ENCODE measurements at regions not wholly inside any gene's neighbourhood (a gene's known extent, or its start where the extent isn't known, plus 50 kb on each side); places are given as distances from the start of the nearest gene placed in this dataset.
A peak's percentile ranks its signal among the peaks of the same experiment; 100 is the strongest.
"Not testable (repeated sequence)": the region's sequence is repeated elsewhere in the genome, so short reads cannot be mapped to it uniquely, and the experiment has no call there.

DNA sequence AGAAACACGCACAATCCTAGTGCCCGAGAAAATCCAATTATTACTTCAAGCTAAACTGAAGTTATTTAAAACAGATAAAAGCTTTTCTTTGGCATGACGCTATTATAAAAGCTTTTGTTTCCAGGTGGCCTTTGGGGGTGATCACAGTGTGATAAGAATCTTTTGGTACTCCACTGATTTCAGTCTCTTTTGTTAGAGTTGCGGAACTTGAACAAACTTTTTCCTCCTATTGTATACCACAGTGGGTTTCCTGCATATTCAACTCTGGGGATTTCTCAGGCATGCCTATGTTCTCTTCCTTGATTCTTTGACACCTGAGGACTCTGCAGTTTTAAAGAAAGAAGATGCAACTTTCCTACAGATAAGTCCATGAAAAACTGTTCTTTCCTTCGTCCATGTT, 99.7 kb upstream of the PITRM1 start:
- no peak for DNase-seq (ENCODE audit: low read depth in 3 of 3)

DNA sequence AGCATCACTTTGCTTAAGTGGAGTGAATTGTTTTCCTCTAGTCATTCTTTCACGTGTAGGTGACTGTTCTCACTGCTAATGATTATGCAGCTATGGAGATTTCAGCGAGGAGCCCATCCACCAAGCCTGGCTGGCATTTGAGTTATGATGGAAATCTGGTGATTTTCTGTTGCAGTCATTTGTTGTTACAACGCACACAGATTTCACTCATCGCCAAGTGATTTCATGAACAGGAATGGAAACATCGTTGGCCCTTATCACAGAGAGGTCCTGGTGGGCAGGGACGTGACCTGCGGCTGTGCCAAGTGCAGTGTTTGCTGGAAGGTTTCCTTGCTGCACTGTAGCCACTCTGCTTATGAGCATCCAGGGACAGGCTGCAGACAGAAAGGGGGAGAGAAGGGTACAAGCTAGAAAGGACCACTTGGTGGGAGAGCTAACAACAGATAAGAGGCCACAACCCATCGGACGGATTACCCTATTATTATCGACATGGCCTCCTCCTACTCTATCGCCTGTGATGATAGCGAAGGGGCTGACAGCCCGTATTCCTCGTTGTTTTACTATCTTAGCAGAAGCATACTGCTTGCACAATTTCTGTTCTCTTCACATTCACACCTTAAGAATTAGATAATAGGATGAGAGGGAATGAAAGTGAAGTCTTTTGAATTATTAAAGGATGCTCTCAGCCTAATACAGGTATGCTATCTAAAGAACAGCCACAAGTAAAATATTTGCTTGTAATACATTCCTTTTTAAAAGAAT, 99.0 kb upstream of the PITRM1 start:
- DNase-seq (ENCODE audit: low read depth in 3 of 3), result no peak

DNA sequence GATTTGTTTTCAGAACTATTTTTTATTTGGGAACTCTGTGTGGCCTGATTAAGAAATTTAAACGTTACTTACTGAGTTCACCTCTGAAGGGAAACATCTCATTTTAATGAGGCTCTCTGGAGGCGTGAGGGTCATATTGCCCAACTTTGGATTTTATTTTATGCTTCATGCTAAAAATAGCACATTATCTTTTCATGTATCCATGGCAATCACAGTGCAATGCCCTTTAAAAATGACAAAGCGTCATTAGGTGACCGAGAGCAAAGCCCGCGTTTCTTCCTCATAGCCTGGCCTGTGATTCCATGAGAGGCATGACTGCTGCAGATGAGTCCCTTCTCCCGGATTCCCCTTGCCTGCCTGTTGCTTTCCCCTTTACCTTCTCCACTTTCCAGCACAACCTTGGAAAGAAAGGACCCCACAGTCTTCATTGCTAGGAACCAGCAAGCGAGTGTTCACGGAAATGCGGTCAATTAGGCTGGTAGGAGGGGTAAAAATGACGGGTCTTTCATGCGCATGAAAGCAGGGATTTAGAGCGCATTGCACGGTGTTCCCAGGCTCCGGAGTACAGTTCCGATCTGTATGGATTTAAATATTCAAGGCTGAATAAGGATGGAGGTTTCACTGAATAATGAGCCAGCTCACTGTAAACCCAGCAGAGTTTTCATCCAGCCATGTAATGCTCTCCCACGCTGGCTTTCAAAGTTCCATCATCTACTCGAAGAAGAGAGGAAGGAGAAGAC, 98.2 kb upstream of the PITRM1 start:
- DNase-seq (ENCODE audit: low read depth in 3 of 3), result no peak

DNA sequence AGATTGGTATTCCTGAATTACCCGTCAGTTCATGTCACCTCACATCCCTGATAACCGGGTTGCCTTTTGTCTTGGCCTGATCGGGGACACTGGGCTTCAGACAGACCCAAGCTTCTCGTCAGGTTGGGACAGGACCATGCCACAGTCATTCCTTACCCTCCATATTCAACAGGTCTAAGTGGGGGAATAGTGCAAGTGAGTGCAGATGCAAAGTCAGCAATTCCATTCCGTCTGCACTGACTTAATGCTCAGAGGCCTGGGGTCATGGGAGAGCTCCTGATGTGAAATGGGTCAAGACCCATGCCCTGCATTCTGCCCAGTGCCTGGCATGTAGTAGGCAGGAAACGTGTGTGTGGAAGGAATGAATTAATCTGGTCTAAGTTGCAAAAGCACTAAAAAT, 95.4 kb upstream of the PITRM1 start:
- DNase-seq (ENCODE audit: low read depth in 3 of 3), result no peak

DNA sequence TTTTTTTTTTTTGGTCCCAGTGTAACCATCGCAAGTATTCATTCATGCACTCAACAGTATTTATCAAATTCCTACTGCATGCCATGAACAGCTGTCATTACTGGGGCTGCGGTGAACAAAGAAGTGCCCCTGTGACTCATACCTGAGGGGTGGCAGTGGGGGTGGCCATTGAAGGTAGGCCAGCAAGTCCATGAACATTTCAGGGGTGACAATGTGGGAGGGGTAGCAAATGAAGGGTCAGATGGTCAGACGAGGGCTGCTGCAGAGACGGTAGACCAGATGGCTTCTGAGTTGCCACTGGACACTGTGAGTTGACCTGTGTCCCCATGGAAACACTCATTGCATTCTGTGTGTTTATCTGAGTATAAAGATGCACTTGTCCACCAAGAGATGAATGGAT, 92.5 kb upstream of the PITRM1 start:
- DNase-seq (ENCODE audit: low read depth in 3 of 3), result no peak

DNA sequence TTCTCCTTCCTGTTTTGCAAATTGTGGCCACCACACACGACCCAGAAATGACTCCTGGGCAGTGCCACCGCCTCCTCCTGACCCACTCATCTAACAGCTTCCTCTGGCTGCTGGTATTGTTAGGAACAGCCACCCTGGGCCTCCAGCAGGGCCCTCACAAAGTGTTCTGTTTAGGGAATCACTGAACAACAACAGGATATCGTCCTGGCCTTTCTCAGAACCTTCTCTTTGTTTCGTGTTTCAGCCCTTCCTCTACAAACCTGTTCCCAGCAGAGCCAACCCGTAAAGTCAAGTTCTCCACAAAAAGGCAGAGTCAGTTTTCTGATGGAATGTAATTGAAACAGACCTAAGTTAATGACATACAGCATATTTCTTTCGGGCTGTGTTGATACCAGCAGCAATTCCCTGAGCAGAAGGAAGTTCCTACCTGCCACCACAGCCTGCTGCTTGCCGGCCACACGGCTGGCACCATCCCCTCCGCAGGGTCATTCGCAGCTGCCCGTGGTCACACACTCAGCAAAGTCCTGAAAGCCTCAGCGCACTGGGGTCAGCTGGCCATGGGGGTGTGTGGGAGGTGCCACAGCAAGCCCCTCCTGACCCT, 91.7 kb upstream of the PITRM1 start:
- no peak for DNase-seq (ENCODE audit: low read depth in 3 of 3)

DNA sequence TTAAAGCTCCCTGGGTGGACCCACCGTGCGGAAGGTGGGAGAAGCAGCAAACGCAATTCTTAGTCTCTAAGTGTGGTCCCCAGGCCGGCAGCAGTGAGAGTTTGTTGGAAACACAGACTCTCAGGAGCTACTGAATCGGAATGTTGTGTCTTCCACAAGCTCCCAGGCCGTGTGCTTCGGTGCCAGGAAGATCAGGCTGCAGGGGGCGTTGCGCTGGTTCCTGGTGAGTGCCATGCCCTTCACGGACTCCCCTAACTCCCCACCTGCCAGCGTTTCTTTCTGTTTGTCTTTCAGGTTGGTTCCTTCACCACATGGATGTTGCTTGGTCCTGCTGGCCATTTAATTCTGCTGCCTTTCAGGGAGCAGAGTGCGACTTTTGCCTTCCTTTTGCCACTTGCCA, 91.2 kb upstream of the PITRM1 start:
- no peak for DNase-seq (ENCODE audit: low read depth in 3 of 3)

DNA sequence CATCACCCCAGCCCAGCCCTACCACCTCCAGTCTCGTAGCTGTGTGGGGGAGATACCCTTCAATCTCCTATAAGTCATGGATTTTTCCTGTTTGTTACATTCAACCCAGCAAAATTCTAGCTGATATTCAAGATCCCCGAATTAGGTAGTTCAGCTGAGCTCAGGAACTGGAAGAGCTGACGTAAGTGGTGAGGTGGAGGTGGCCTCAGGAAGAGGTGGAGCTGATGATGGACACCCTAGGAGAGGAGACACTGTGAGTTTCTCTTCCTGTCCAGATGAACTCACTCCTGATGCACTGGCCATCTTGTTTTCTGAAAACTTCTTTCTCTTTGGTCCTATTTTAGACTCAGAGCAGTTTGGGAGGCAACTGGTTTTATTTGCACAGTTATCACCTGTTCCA, 90.5 kb upstream of the PITRM1 start:
- DNase-seq (ENCODE audit: low read depth in 3 of 3), result no peak

DNA sequence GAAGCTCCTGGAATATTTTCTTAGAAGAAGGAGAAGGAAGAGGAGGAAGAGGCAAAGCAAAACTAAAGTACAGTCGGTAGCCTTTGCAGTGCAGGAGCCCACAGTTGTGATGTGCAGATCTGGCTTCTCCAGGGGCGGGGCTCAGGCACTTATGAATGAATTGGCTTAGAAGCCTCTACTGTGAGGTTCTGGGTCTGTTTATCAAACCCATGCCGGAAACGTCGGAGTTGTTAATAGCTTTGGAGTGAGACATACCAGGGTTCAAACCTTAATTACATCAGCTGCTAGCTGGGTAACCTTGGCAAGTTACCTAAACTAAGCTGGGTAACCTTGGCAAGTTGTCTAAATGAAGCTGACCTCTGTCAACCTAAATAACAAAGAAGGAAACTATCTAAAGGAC, 89.3 kb upstream of the PITRM1 start:
- no peak for DNase-seq (ENCODE audit: low read depth in 3 of 3)

DNA sequence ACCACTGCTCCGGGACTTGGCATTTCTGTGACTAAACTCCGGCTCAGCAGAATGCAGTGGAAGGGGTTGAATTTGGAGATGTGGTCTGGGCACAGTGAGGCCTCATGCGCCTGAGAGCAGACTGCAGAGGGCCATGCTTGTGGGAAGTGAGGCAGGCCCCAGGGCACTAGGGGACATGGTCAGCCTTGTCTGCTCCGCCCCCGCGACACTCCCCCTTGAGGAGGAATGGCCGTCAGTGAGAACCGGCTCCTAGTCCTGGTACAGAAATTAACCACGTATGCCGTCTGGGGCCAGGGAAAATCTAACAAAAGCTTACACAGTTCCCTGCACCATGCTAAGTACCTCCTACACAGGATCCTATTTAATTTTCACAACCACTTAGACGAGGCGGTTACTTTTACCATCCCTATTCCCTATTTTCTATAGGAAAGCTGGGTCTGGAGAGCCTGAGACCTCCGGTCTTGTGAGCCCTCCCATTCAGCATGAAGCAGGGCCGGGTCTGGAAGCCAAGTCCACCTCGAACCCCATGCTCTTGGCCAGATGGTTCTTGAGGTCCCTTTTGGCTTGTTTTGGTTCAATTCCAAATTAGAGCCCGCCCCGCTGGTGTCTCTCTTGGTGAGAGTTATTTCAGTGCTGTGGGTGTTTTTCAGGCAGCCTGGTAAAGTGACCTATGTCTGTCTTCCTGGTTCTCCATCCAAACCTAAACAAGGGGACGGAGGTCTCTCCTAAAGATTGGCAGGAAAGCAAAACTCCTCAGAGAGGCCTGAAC, 87.7 kb upstream of the PITRM1 start:
- DNase-seq (ENCODE audit: low read depth in 3 of 3), result no peak

DNA sequence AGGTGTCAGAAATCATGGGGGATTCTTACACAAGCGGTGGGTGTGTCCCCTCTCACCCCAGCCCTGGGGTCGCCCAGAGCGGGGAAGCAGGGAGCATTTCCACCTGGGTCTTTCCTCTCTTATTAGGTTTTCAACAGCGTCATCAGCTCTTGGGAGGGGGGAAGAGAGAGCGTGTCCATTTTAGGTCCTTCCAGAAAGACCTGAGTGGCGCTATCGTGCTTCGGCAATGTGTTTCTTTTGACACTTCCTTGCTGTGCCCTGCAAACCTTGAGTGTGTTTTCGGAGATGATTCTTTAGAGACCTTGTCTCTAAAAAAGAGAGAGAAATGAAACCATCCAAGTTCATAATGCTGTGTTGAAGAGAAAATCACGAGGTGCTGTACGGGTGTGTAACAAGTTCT, 86.9 kb upstream of the PITRM1 start:
- DNase-seq (ENCODE audit: low read depth in 3 of 3), result no peak

DNA sequence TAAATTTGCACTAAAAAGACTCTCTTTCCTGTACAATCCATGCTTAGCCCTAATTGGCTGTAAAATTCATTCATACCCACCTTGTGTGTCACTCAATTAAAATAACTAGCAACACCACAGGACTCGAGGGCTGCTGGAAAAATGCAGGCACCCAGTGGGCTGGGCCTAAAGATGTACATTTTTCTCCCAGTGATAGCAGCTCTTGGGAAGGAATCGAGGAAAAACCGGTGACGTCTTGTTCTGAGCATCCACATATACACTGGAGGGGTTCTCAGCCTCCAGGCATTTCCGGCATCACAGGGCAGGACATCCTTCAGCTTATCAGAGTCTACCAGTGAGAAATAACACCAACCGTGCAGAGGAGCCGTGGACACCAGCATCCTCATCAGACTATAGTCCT, 85.8 kb upstream of the PITRM1 start:
- no peak for DNase-seq (ENCODE audit: low read depth in 3 of 3)

DNA sequence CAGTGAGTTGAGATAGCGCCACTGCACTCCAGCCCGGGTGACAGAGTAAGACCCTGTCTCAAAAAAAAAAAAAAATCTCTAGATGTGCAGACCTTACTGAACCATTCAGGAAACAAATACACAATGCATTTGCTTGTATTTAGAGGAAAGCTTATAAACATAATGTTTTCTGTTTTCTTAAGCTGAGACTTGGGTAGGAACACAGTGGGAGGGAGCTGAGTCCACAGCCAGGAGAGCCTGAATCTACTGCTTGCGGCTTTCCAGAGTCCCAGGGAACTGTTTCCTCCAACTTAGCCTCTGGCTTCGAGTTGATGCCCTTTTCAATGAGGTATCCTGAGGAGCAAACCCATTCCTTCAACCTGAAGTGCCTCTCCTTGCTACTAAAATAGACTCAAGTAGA, 83.0 kb upstream of the PITRM1 start:
- DNase-seq (ENCODE audit: low read depth in 3 of 3), result no peak

DNA sequence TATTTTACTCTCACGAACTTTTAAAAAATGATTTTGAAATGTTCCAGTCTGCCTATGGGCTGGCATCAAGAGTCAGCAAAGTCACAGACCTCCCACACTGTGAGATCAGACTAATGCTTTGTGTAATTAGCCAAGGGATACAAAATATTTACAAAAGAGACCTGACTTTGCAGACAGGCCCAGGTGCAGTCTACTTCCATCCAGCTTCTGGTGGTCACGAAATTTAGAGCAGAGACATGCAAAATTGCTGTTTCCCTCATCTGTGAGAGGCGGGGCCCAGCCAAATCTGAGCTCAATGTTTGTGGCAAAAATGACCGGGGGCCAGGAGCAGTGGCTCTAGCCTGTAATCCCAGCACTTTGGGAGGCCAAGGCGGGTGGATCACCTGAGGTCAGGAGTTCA, 82.5 kb upstream of the PITRM1 start:
- no peak for DNase-seq (ENCODE audit: low read depth in 3 of 3)

DNA sequence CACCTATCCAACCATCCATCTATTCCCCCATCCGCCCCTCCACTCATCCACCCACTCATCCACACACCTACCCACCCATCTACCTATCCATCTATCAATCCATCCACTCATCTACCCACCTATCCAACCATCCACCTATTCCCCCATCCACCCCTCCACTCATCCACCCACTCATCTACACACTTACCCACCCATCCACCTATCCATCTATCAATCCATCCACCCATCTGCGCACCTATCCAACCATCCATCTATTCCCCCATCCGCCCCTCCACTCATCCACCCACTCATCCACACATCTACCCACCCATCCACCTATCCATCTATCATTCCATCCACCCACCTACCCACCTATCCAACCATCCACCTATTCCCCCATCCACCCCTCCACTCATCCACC, 81.4 kb upstream of the PITRM1 start:
- DNase-seq (ENCODE audit: low read depth in 3 of 3), result not testable (repeated sequence)

DNA sequence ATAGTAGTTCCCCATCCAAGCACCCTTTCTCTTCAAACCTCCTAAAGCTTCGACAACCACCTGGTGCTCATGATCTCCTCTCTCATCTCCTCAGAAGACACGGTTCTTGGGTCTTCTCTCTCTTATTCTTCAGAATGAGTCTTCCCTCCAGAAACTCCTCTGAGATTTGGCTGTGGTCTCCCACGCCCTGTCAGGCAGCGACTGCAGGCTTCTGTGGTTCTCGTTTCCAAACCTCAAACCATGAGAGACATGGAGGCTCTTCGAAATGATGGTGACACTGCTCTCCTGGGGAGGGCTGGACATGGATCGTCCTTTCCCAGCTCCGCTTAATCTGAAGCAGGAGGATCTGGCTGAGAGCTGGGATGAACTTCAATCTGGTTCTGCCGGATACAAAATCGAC, 78.6 kb upstream of the PITRM1 start:
- DNase-seq (ENCODE audit: low read depth in 3 of 3), result peak in 1 of 3 experiments; percentile 12

DNA sequence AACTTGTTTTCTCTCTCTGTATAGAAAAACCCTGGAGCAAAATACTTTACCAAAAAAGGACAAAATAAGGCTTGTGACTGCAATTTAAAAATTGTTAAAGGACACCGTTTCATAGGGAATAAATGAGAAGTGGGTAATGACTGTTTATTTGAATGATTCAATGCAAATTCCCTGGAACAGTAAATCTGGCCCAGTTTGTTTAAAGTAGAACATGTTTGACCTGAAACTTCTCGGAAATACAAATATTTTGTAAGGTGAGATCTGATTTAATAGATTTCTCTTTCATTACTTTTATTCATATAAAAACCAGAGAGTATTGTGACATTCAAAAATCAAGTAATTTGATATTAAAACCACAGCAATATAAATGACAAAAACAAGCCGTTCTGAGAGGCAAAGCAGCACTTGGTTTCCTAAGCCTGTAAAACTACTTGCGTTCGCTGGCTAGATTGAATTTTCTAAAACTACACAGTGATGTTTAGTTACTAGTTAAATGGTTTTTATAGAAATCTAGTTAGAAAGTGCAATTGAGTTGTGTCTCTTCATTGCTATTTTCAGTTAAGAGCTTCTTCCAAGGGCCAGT, 76.8 kb upstream of the PITRM1 start:
- DNase-seq (ENCODE audit: low read depth in 3 of 3), result no peak

DNA sequence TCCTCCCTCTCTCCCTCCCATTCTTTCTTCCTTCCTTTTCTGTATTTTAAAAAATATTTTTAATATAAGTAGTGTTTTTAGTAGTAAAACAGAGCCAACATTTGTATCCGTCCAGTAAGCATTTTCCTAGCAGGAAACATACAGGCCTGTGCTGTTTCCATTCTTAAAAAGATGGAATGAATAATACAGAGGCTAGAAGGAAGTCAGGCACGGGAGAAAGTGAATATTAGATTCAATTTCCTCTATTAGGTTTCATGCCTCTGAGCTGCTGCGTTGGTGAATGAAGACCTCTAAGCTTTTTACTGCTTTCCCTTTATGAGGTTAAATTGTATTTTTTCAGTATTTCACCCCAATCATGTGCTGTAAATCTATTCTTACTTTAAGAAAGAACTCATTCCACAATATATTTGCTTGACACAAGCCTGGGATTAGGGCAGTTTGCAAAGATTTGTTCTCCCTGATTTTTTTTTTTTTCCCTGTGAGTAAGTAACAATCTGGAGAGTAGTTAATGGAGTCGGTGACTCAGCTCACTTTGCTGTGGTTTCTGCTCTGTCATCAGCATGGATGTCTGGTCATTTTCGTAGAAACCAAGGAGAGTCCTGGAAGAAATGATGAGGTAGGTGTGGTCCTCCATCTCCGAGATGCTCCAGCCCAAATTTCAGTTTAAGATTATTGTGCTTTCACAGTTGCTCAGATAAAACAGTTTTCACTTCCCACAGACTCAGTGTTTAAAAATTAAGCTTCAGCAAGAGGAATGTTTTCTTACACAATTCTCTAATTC, 76.1 kb upstream of the PITRM1 start:
- DNase-seq (ENCODE audit: low read depth in 3 of 3), result no peak

DNA sequence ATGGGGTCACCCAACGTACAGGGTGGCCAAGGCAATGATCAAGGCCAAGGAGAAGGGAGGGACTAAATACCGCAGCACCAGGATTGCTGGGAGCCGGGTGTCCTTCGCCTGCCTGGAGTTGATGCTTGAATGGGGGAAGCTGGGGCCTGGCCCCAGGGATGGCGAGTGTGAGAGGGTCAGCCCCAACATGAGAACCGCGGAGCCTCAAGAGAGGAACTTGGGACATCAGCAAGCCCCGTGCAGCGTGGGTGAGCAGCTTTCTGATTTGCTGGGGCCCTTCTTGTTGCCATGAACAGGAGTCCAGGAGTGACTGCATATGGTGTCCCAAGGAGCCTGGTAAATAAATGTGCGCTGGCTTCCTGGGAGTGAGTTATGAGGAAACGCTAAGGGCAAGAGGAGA, 72.8 kb upstream of the PITRM1 start:
- DNase-seq (ENCODE audit: low read depth in 3 of 3), result no peak

DNA sequence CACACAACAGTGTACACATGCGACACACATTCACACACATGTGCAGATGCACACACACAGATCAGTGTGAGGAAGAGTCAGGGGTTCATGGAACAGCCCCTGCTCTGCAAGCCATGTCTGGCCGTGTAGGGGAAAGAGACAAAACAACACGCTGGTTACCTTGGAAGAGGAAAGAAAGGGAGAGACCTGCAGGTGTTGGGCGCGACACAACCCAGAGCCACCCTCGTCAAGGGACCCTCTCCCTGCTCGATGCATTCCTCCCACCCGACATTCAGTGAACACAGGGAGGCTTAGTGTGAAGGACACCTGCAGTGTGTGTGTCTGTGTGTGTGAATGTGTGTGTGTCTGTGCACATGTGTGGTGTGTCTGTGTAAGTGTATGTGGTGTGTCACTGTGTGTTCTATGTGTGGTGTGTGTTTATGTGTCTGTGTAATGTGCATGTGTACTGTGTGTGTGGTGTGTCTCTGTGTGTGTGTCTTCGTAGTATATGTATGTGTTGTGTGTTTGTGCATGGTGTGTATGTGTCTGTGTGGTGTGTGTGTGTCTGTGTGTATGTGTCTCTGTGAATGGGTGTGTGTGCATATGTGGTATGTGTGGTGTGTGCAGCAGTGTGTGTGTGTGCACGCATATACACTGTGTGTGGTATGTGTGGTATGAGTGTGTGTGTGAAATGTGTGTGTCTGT, 69.5 kb upstream of the PITRM1 start:
- no peak for DNase-seq (ENCODE audit: low read depth in 3 of 3)
